Endothelial cell (in vitro differentiated cells): ENCODE measurements at regions not wholly inside any gene's neighbourhood (a gene's known extent, or its start where the extent isn't known, plus 50 kb on each side); places are given as distances from the start of the nearest gene placed in this dataset.

Experiments
- DNase-seq: peaks from one replicate; pipeline ENCODE4 v3.0.0; 2021; ENCODE audit warnings: low spot score
- H3K27ac Mint-ChIP-seq: one replicate; pipeline ENCODE4 v1.8.0; 2021; ENCODE audit warnings: mixed read lengths, inconsistent platforms; ENCODE audit not compliant: unreplicated experiment
- H3K27me3 Mint-ChIP-seq: one replicate; pipeline ENCODE4 v1.8.0; 2021; ENCODE audit warnings: mild to moderate bottlenecking, moderate library complexity, mixed read lengths, inconsistent platforms; ENCODE audit not compliant: unreplicated experiment
- H3K36me3 Mint-ChIP-seq: one replicate; pipeline ENCODE4 v1.8.0; 2021; ENCODE audit warnings: mild to moderate bottlenecking, low read depth, mixed read lengths, inconsistent platforms; ENCODE audit not compliant: unreplicated experiment
- H3K4me1 Mint-ChIP-seq: one replicate; pipeline ENCODE4 v1.8.0; 2021; ENCODE audit warnings: mild to moderate bottlenecking, mixed read lengths, inconsistent platforms; ENCODE audit not compliant: unreplicated experiment
- H3K4me3 Mint-ChIP-seq: one replicate; pipeline ENCODE4 v1.8.0; 2021; ENCODE audit warnings: mild to moderate bottlenecking, mixed read lengths, inconsistent platforms; ENCODE audit not compliant: unreplicated experiment
- H3K9me3 Mint-ChIP-seq: one replicate; pipeline ENCODE4 v1.8.0; 2021; ENCODE audit warnings: mixed read lengths, inconsistent platforms; ENCODE audit not compliant: unreplicated experiment
- CTCF ChIP-seq: fragments of 200-600 bp; sonication (generic); IDR thresholded peaks from one replicate; pipeline ENCODE4 v1.5.0; 2021; ENCODE audit warnings: antibody characterized with exemption; ENCODE audit not compliant: unreplicated experiment

GRCh38 chr3:115332998-115333397, 185.9 kb upstream of the ZBTB20 start:
- no peak for DNase-seq
- Mint-ChIP-seq H3K4me3 (no peak overlapping the region), H3K27me3 (peaks cover 1% of the 10 kb centered on the region), H3K4me1 (peaks cover 7% of the 10 kb centered on the region), H3K9me3 (no peaks in the 10 kb centered on the region), H3K27ac (no peak overlapping the region), H3K36me3 (no peaks in the 10 kb centered on the region)
- no peak for TF ChIP-seq CTCF

GRCh38 chr3:115336836-115337235, 189.7 kb upstream of the ZBTB20 start:
- DNase-seq = no peak
- Mint-ChIP-seq H3K4me1 (peaks cover 4% of the 10 kb centered on the region), H3K27ac (no peak overlapping the region), H3K9me3 (no peaks in the 10 kb centered on the region), H3K27me3 (peaks cover 2% of the 10 kb centered on the region), H3K4me3 (no peak overlapping the region), H3K36me3 (no peaks in the 10 kb centered on the region)
- no peak for TF ChIP-seq CTCF

- Mint-ChIP-seq H3K27me3 (peaks cover 2% of the 10 kb centered on the region), H3K4me1 (peaks cover 7% of the 10 kb centered on the region), H3K9me3 (no peaks in the 10 kb centered on the region), H3K36me3 (no peaks in the 10 kb centered on the region), H3K27ac (no peak overlapping the region), H3K4me3 (no peak overlapping the region)
- TF ChIP-seq CTCF = no peak
- DNase-seq = no peak
These were observed 193.5 kb upstream of the ZBTB20 start for GRCh38 chr3:115340586-115340985.

- peaks cover 7% of the 10 kb centered on the region for H3K4me1 Mint-ChIP-seq
- no peak for TF ChIP-seq CTCF
- no peak overlapping the region for H3K4me3 Mint-ChIP-seq
- no peaks in the 10 kb centered on the region for H3K36me3 Mint-ChIP-seq
- DNase-seq = no peak
- H3K9me3 Mint-ChIP-seq = no peaks in the 10 kb centered on the region
- H3K27ac Mint-ChIP-seq = no peak overlapping the region
- peaks cover 2% of the 10 kb centered on the region for H3K27me3 Mint-ChIP-seq
These were observed 194.1 kb upstream of the ZBTB20 start for GRCh38 chr3:115341208-115341607.

GRCh38 chr3:115347737-115348136, 200.6 kb upstream of the ZBTB20 start:
- no peak for DNase-seq
- TF ChIP-seq CTCF = no peak
- Mint-ChIP-seq H3K27me3 (peaks cover 1% of the 10 kb centered on the region), H3K4me1 (peaks cover 3% of the 10 kb centered on the region), H3K36me3 (no peaks in the 10 kb centered on the region), H3K4me3 (no peak overlapping the region), H3K27ac (no peak overlapping the region), H3K9me3 (no peaks in the 10 kb centered on the region)
